Esophagus squamous epithelium (tissue), 5 donors: ENCODE measurements at regions not wholly inside any gene's neighbourhood (a gene's known extent, or its start where the extent isn't known, plus 50 kb on each side); places are given as distances from the start of the nearest gene placed in this dataset.

ENCODE experiments used
- DNase-seq: peaks from one replicate; lab custom pipeline; 2025; lab: John Stamatoyannopoulos, UW
- H3K27ac ChIP-seq, 4 donors: fragments of 200-600 bp; sonication (generic); one replicate each; pipeline ENCODE4 v1.5.1; 2016 to 2019; ENCODE audit warnings: mild to moderate bottlenecking in 1 of 4
- H3K27me3 ChIP-seq, 4 donors: fragments of 200-600 bp; sonication (generic); 1 replicate in 3 of 4; 2 replicates in 1 of 4; pipeline versions ENCODE4 v1.5.1 to v1.6.0; 2017 to 2021; ENCODE audit warnings: antibody characterized with exemption in 1 of 4
- H3K36me3 ChIP-seq, 3 donors: fragments of 200-600 bp; sonication (generic); one replicate each; pipeline ENCODE4 v1.5.1; 2016 to 2019
- H3K4me1 ChIP-seq, 3 donors: fragments of 200-600 bp; sonication (generic); one replicate each; pipeline ENCODE4 v1.5.1; 2017 to 2019
- H3K4me3 ChIP-seq, 4 donors: fragments of 200-600 bp; sonication (generic); 1 replicate in 3 of 4; 2 replicates in 1 of 4; pipeline ENCODE4 v1.5.1; 2016 to 2019; ENCODE audit warnings: mild to moderate bottlenecking in 2 of 4, moderate library complexity in 1 of 4
- H3K9me3 ChIP-seq, 3 donors: fragments of 200-600 bp; sonication (generic); one replicate each; pipeline ENCODE4 v1.5.1; 2016 to 2019
- POLR2A ChIP-seq, 4 donors: fragments of 450-650 bp; IDR thresholded peaks; one replicate each; pipeline ENCODE4 v1.6.1; 2017; ENCODE audit warnings: antibody characterized with exemption in 4 of 4, mild to moderate bottlenecking in 4 of 4, moderate library complexity in 3 of 4
- WGBS, 2 donors: methylation state at CpG; one replicate each; pipeline ENCODE4 v1.1.5; 2018; 5-methylcytosine and 5-hydroxymethylcytosine counted together
- intact Hi-C: fragments of 100-400 bp; cut with DNase I; formaldehyde crosslinking; loops from one replicate; pipeline ENCODE4 v1.15.0; 2022
- TF ChIP-seq, protein P1 (sequence below), 6 experiments: fragments of 450-650 bp in 4 of 6; fragments of 200-600 bp in 2 of 6; sonication (generic) in 2 of 6; IDR thresholded peaks; one replicate each; pipeline ENCODE4 v1.5.1; 2016 to 2019; ENCODE audit warnings: antibody characterized with exemption in 6 of 6, mild to moderate bottlenecking in 4 of 6, moderate library complexity in 4 of 6
- donor health status: DM: yes; HTN: yes; CAD: no.

DNA sequence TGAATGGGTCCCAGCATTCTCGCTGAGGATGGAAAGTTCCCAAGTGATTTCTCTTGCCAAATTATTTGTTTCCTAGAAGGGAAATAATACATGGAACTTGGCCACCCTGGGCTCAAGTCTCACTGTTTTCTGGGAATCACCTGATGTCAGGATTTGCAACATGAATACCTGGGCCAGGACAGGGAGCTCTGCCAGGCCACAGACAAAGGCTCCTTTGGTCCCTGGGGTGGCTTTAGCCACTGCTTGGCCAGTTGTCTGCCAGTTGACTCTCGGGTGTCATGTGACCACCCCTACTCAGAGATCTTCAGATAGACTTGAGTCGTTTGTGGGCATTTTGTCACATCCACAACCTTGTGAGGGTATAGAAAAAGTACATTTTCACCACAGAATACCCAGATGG is 258.0 kb upstream of the HABP2 start:
- intact Hi-C loops = no loop called here
- Histone ChIP-seq H3K4me1 (no peaks in the 10 kb centered on the region), H3K27me3 (peaks cover 0 to 4% (median 0%) of the 10 kb centered on the region in 4 donors), H3K27ac (no peak overlapping the region), H3K4me3 (no peak overlapping the region), H3K9me3 (no peaks in the 10 kb centered on the region), H3K36me3 (no peaks in the 10 kb centered on the region)
- TF ChIP-seq POLR2A (IDR thresholded peaks at IDR 0.05) = no peak
- TF ChIP-seq, protein P1, sequence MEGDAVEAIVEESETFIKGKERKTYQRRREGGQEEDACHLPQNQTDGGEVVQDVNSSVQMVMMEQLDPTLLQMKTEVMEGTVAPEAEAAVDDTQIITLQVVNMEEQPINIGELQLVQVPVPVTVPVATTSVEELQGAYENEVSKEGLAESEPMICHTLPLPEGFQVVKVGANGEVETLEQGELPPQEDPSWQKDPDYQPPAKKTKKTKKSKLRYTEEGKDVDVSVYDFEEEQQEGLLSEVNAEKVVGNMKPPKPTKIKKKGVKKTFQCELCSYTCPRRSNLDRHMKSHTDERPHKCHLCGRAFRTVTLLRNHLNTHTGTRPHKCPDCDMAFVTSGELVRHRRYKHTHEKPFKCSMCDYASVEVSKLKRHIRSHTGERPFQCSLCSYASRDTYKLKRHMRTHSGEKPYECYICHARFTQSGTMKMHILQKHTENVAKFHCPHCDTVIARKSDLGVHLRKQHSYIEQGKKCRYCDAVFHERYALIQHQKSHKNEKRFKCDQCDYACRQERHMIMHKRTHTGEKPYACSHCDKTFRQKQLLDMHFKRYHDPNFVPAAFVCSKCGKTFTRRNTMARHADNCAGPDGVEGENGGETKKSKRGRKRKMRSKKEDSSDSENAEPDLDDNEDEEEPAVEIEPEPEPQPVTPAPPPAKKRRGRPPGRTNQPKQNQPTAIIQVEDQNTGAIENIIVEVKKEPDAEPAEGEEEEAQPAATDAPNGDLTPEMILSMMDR (IDR thresholded peaks at IDR 0.05) = no peak
- no peak for DNase-seq
- 39 to 74% methylated on average over 2 to 3 of the region's 3 CpGs for WGBS, 2 donors

DNA sequence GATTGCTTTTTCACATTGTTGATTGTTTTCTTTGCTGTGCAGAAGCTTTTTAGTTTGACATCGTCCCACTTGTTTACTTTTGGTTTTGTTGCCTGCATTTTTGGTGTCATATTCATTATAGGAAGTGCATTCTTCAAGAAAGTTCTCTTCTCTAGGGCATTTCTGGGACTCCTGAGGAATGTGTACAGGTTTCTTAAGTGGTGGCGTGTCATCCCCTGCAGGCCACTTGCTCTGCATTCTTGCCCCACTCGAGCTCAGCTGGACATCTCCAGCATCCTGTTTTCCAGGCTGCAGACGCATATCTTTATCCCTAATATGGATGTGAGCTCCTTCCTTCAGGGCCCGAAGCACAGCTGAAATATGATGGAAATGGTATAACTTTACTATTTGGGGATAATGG is 255.6 kb upstream of the HABP2 start:
- Histone ChIP-seq H3K36me3 (no peaks in the 10 kb centered on the region), H3K4me1 (peaks cover 0 to 7% (median 0%) of the 10 kb centered on the region in 3 donors), H3K9me3 (no peaks in the 10 kb centered on the region), H3K4me3 (no peak overlapping the region), H3K27ac (no peak overlapping the region), H3K27me3 (peaks cover 0 to 4% (median 0%) of the 10 kb centered on the region in 4 donors)
- intact Hi-C loops = no loop called here
- WGBS, 2 donors = 48 to 74% methylated on average over 3 to 5 of the region's 5 CpGs
- DNase-seq = no peak
- TF ChIP-seq, protein P1 (IDR thresholded peaks at IDR 0.05) = no peak
- TF ChIP-seq POLR2A (IDR thresholded peaks at IDR 0.05) = no peak

DNA sequence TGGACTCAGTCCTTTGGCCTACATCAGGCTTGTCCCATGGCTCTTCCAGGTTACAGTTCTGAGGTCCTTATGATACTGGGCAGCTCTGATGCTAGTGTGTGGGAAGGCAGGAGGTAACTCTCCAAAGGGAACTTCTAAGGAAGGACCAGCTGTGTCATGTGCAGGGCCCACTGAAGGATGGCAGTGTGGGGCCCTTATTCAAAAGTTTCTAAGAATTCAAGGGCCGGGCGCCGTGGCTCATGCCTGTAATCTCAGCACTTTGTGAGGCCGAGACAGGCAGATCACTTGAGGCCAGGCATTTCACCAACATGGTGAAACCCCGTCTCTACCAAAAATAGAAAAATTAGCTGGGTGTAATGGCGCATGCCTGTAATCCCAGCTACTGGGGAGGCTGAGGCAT is 254.2 kb upstream of the HABP2 start:
- Histone ChIP-seq H3K4me3 (no peak overlapping the region), H3K36me3 (no peaks in the 10 kb centered on the region), H3K4me1 (peaks cover 0 to 10% (median 5%) of the 10 kb centered on the region in 3 donors), H3K27ac (no peak overlapping the region), H3K9me3 (no peaks in the 10 kb centered on the region), H3K27me3 (peaks cover 0 to 4% (median 0%) of the 10 kb centered on the region in 4 donors)
- 94 to 97% methylated on average over 3 to 6 of the region's 6 CpGs for WGBS, 2 donors
- no peak for DNase-seq
- TF ChIP-seq POLR2A (IDR thresholded peaks at IDR 0.05) = no peak
- TF ChIP-seq, protein P1 (IDR thresholded peaks at IDR 0.05) = no peak
- intact Hi-C loops = no loop called here

DNA sequence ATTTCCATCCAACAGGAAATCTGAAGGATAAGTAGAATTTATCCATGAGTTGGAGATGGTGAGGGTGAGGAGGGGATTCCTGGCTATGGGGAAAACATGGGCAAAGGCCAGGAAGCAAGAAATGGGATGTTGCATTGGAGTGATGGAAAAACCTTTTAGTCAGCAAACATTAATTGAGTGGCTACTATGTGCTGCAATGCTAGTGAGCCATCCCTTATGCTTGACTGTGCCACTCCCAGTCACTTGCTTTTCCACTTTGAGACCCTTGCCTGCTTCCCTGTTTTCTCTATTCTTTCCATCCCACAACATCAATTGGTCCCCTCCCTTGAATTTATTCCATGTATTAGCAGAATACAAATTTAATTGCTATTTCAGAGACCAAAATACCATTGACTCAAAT is 252.7 kb upstream of the HABP2 start:
- intact Hi-C loops = no loop called here
- no peak overlapping the region for H3K4me3 ChIP-seq
- TF ChIP-seq, protein P1 (IDR thresholded peaks at IDR 0.05) = no peak
- H3K9me3 ChIP-seq = no peaks in the 10 kb centered on the region
- H3K4me1 ChIP-seq = peaks cover 0 to 10% (median 5%) of the 10 kb centered on the region in 3 donors
- no peak for DNase-seq
- H3K36me3 ChIP-seq = no peaks in the 10 kb centered on the region
- H3K27me3 ChIP-seq = peaks cover 0 to 4% (median 0%) of the 10 kb centered on the region in 4 donors
- no peak overlapping the region for H3K27ac ChIP-seq

DNA sequence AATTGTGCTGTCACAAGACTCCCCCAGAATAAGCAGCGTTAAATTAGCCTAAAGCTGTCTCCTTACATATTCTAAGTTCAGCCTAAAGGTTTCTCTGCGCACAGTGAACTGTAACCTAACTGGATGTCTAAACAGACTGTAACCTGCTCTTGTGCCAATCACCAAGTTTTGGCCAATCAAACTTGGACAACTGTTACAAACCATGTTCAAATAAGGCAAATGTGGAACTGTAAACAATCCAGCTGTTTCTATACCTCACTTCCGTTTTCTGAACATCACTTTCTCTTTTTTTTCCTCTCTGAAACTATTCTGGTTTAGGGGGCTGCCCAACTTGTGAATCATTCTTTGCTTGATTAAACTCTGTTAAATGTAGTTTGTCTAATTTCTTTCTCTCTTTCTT is 252.2 kb upstream of the HABP2 start:
- Histone ChIP-seq H3K9me3 (no peaks in the 10 kb centered on the region), H3K27ac (no peak overlapping the region), H3K27me3 (peaks cover 0 to 4% (median 0%) of the 10 kb centered on the region in 4 donors), H3K4me1 (peaks cover 0 to 10% (median 5%) of the 10 kb centered on the region in 3 donors), H3K4me3 (no peak overlapping the region), H3K36me3 (no peaks in the 10 kb centered on the region)
- DNase-seq = no peak
- intact Hi-C loops = no loop called here
- WGBS, 2 donors = 57 to 88% methylated on average over 3 of the region's 3 CpGs
- TF ChIP-seq POLR2A (IDR thresholded peaks at IDR 0.05) = no peak
- TF ChIP-seq, protein P1 (IDR thresholded peaks at IDR 0.05) = no peak
